ENCODE measurements at regions not wholly inside any gene's neighbourhood (a gene's known extent, or its start where the extent isn't known, plus 50 kb on each side); places are given as distances from the start of the nearest gene placed in this dataset.

DNA sequence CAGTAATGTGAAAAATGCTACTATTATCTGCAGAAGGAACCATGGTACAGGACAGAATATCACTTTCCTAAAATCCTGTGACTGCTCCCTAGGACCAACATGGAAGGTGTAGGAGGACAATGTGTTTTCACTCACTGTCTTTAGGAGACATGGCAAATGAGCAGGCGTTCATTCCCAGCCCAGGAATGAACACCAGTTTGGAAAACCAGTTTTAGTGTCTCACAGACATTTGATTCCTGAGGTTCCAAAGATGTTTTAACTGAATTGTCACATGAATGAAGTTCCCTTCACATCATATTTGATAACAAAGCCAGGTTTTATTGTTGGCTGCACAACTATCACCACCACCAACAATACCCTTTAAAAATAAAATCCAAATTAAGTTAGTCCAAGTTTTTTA is 178.2 kb downstream of the ENC1 start:
- DNase-seq (ENCODE audit: low spot score) (no peak), ATAC-seq (no peak)
- H3K36me3 ChIP-seq (ENCODE audit: insufficient read depth), result no peaks in the 10 kb centered on the region
- no peaks in the 10 kb centered on the region for H3F3A ChIP-seq (replicated peaks; ENCODE audit: low read depth)
- no peak overlapping the region for H3K27ac ChIP-seq (ENCODE audit: low read depth)
- H3K27me3 ChIP-seq (ENCODE audit: insufficient read depth), result no peaks in the 10 kb centered on the region
- no peaks in the 10 kb centered on the region for H4K20me1 ChIP-seq (replicated peaks; ENCODE audit: insufficient read depth)
- Mint-ChIP-seq H3K4me3 (no peak overlapping the region), H3K9me3 (no peaks in the 10 kb centered on the region), H3K4me1 (no peaks in the 10 kb centered on the region; the same call in 2 of the 3 replicates), H3K27ac (no peak overlapping the region), H3K27me3 (ENCODE audit: insufficient read depth, low read depth, poor library complexity) (peaks cover 5% of the 10 kb centered on the region), H3K36me3 (ENCODE audit: low read depth) (no peaks in the 10 kb centered on the region)
- H3K4me2 ChIP-seq, result no peak overlapping the region
- H2AFZ ChIP-seq, result no peak overlapping the region; the same call in 1 of the 2 replicates
- no peaks in the 10 kb centered on the region for H3K4me1 ChIP-seq (ENCODE audit: insufficient read depth)
- H3K9me2 ChIP-seq (ENCODE audit: insufficient read depth), result no peaks in the 10 kb centered on the region
- no peak for TF ChIP-seq CREB1 (CRISPR knock-in tag; IDR thresholded peaks at IDR 0.05; ENCODE audit: low read depth)
- no peak for TF ChIP-seq JUNB (IDR thresholded peaks at IDR 0.05; ENCODE audit: unreplicated experiment)
- no peak for TF ChIP-seq EZH2 (IDR thresholded peaks at IDR 0.05; ENCODE audit: low read depth, unreplicated experiment)
- no peak for TF ChIP-seq ZNF331 (CRISPR knock-in tag; IDR thresholded peaks at IDR 0.05; ENCODE audit: low read depth)
- TF ChIP-seq STAT1 (IDR thresholded peaks at IDR 0.05; ENCODE audit: unreplicated experiment), result no peak
- no peak for TF ChIP-seq EZH2phosphoT487 (IDR thresholded peaks at IDR 0.05; ENCODE audit: unreplicated experiment)
- no peak for TF ChIP-seq NANOG (IDR thresholded peaks at IDR 0.05; ENCODE audit: borderline replicate concordance)
- TF ChIP-seq, protein P1, sequence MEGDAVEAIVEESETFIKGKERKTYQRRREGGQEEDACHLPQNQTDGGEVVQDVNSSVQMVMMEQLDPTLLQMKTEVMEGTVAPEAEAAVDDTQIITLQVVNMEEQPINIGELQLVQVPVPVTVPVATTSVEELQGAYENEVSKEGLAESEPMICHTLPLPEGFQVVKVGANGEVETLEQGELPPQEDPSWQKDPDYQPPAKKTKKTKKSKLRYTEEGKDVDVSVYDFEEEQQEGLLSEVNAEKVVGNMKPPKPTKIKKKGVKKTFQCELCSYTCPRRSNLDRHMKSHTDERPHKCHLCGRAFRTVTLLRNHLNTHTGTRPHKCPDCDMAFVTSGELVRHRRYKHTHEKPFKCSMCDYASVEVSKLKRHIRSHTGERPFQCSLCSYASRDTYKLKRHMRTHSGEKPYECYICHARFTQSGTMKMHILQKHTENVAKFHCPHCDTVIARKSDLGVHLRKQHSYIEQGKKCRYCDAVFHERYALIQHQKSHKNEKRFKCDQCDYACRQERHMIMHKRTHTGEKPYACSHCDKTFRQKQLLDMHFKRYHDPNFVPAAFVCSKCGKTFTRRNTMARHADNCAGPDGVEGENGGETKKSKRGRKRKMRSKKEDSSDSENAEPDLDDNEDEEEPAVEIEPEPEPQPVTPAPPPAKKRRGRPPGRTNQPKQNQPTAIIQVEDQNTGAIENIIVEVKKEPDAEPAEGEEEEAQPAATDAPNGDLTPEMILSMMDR (conservative IDR thresholded peaks at IDR 0.05; ENCODE audit: low read depth in 2 of 2), result no peak
- TF ChIP-seq ZNF114 (CRISPR knock-in tag; IDR thresholded peaks at IDR 0.05), result no peak
- TF ChIP-seq, protein P2, sequence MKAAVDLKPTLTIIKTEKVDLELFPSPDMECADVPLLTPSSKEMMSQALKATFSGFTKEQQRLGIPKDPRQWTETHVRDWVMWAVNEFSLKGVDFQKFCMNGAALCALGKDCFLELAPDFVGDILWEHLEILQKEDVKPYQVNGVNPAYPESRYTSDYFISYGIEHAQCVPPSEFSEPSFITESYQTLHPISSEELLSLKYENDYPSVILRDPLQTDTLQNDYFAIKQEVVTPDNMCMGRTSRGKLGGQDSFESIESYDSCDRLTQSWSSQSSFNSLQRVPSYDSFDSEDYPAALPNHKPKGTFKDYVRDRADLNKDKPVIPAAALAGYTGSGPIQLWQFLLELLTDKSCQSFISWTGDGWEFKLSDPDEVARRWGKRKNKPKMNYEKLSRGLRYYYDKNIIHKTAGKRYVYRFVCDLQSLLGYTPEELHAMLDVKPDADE (IDR thresholded peaks at IDR 0.05), result no peak
- TF ChIP-seq, protein P3, sequence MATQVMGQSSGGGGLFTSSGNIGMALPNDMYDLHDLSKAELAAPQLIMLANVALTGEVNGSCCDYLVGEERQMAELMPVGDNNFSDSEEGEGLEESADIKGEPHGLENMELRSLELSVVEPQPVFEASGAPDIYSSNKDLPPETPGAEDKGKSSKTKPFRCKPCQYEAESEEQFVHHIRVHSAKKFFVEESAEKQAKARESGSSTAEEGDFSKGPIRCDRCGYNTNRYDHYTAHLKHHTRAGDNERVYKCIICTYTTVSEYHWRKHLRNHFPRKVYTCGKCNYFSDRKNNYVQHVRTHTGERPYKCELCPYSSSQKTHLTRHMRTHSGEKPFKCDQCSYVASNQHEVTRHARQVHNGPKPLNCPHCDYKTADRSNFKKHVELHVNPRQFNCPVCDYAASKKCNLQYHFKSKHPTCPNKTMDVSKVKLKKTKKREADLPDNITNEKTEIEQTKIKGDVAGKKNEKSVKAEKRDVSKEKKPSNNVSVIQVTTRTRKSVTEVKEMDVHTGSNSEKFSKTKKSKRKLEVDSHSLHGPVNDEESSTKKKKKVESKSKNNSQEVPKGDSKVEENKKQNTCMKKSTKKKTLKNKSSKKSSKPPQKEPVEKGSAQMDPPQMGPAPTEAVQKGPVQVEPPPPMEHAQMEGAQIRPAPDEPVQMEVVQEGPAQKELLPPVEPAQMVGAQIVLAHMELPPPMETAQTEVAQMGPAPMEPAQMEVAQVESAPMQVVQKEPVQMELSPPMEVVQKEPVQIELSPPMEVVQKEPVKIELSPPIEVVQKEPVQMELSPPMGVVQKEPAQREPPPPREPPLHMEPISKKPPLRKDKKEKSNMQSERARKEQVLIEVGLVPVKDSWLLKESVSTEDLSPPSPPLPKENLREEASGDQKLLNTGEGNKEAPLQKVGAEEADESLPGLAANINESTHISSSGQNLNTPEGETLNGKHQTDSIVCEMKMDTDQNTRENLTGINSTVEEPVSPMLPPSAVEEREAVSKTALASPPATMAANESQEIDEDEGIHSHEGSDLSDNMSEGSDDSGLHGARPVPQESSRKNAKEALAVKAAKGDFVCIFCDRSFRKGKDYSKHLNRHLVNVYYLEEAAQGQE (IDR thresholded peaks at IDR 0.05; ENCODE audit: unreplicated experiment), result no peak
- no peak for TF ChIP-seq POLR2AphosphoS5 (IDR thresholded peaks at IDR 0.05; ENCODE audit: low read depth)
- TF ChIP-seq, protein P4, sequence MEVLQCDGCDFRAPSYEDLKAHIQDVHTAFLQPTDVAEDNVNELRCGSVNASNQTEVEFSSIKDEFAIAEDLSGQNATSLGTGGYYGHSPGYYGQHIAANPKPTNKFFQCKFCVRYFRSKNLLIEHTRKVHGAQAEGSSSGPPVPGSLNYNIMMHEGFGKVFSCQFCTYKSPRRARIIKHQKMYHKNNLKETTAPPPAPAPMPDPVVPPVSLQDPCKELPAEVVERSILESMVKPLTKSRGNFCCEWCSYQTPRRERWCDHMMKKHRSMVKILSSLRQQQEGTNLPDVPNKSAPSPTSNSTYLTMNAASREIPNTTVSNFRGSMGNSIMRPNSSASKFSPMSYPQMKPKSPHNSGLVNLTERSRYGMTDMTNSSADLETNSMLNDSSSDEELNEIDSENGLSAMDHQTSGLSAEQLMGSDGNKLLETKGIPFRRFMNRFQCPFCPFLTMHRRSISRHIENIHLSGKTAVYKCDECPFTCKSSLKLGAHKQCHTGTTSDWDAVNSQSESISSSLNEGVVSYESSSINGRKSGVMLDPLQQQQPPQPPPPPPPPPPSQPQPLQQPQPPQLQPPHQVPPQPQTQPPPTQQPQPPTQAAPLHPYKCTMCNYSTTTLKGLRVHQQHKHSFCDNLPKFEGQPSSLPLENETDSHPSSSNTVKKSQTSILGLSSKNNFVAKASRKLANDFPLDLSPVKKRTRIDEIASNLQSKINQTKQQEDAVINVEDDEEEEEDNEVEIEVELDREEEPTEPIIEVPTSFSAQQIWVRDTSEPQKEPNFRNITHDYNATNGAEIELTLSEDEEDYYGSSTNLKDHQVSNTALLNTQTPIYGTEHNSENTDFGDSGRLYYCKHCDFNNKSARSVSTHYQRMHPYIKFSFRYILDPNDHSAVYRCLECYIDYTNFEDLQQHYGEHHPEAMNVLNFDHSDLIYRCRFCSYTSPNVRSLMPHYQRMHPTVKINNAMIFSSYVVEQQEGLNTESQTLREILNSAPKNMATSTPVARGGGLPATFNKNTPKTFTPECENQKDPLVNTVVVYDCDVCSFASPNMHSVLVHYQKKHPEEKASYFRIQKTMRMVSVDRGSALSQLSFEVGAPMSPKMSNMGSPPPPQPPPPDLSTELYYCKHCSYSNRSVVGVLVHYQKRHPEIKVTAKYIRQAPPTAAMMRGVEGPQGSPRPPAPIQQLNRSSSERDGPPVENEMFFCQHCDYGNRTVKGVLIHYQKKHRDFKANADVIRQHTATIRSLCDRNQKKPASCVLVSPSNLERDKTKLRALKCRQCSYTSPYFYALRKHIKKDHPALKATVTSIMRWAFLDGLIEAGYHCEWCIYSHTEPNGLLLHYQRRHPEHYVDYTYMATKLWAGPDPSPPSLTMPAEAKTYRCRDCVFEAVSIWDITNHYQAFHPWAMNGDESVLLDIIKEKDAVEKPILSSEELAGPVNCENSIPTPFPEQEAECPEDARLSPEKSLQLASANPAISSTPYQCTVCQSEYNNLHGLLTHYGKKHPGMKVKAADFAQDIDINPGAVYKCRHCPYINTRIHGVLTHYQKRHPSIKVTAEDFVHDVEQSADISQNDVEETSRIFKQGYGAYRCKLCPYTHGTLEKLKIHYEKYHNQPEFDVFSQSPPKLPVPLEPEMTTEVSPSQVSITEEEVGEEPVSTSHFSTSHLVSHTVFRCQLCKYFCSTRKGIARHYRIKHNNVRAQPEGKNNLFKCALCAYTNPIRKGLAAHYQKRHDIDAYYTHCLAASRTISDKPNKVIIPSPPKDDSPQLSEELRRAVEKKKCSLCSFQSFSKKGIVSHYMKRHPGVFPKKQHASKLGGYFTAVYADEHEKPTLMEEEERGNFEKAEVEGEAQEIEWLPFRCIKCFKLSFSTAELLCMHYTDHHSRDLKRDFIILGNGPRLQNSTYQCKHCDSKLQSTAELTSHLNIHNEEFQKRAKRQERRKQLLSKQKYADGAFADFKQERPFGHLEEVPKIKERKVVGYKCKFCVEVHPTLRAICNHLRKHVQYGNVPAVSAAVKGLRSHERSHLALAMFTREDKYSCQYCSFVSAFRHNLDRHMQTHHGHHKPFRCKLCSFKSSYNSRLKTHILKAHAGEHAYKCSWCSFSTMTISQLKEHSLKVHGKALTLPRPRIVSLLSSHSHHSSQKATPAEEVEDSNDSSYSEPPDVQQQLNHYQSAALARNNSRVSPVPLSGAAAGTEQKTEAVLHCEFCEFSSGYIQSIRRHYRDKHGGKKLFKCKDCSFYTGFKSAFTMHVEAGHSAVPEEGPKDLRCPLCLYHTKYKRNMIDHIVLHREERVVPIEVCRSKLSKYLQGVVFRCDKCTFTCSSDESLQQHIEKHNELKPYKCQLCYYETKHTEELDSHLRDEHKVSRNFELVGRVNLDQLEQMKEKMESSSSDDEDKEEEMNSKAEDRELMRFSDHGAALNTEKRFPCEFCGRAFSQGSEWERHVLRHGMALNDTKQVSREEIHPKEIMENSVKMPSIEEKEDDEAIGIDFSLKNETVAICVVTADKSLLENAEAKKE (CRISPR knock-in tag; IDR thresholded peaks at IDR 0.05), result no peak
- H3K79me2 ChIP-seq (replicated peaks; ENCODE audit: insufficient read depth), result no peaks in the 10 kb centered on the region
- H3K4me3 ChIP-seq, result no peak overlapping the region

Measured in GM23338 (cell line).